HCT116 (cell line): ENCODE measurements at regions not wholly inside any gene's neighbourhood (a gene's known extent, or its start where the extent isn't known, plus 50 kb on each side); places are given as distances from the start of the nearest gene placed in this dataset.

Experiments used
- ATAC-seq: fragments of 200-7000 bp; cut with Tn5 transposase; 2 replicates; pipeline ENCODE4 v1.9.1; 2020; ENCODE audit warnings: mild to moderate bottlenecking, moderate library complexity
- BruUV-seq: library from RNA; stranded (reverse); fragments of 400-500 nt; replicated peaks from 2 replicates; lab custom pipeline; 2021; lab: Mats Ljungman, UMichigan
- CTCF ChIA-PET: fragments of 300-600 bp; sonication (Branson Sonifier 250); formaldehyde crosslinking; loops from one replicate; lab custom pipeline; 2021; ENCODE audit warnings: antibody characterized with exemption; lab: Charles Lee
- POLR2A ChIA-PET: fragments of 300-600, 350-600 bp; sonication (Branson Sonifier 250); formaldehyde crosslinking; loops from one replicate; lab custom pipeline; 2021; ENCODE audit warnings: antibody characterized with exemption; lab: Charles Lee
- RAD21 ChIA-PET, 2 experiments: fragments of 300-600 bp; sonication (Branson Sonifier 250); formaldehyde crosslinking; loops; one replicate each; lab custom pipeline; 2023; ENCODE audit warnings: low total read pairs in 2 of 2; ENCODE audit not compliant: uncharacterized antibody in 2 of 2, unreplicated experiment in 2 of 2, low non-redundant PET in 1 of 2; lab: Charles Lee
- DNase-seq: peaks from one replicate; pipeline ENCODE4 v3.0.0-alpha.2; 2010; ENCODE audit warnings: low read depth, low spot score
- H2AFZ ChIP-seq: fragments of 200-600 bp; shearing (Covaris generic), sonication (generic); 2 replicates; pipeline ENCODE4 v1.6.1; 2017; ENCODE audit warnings: low read depth, mixed run types, mixed read lengths, antibody characterized with exemption, low read length; ENCODE audit not compliant: poor library complexity, severe bottlenecking
- H3K27ac ChIP-seq: 2 replicates; pipeline ENCODE4 v1.5.1; 2012; ENCODE audit warnings: low read depth, low read length
- H3K27me3 ChIP-seq: fragments of 200-600 bp; sonication (generic); 2 replicates; pipeline ENCODE4 v1.6.1; 2016; ENCODE audit warnings: mixed run types, low read length, mixed read lengths; ENCODE audit not compliant: insufficient read depth
- H3K36me3 ChIP-seq, 2 experiments: fragments of 200-500 bp in 1 of 2; fragments of 200-600 bp in 1 of 2; sonication (Bioruptor generic) in 1 of 2; sonication (generic) in 1 of 2; 2 replicates each; pipeline versions ENCODE4 v1.5.1 to v1.6.1; 2014 to 2016; ENCODE audit warnings: low read length in 2 of 2, inconsistent platforms in 1 of 2, mixed read lengths in 1 of 2, mixed run types in 1 of 2; ENCODE audit not compliant: insufficient read depth in 2 of 2, control insufficient read depth in 1 of 2
- H3K4me1 ChIP-seq, 2 experiments: fragments of 200-600 bp in 1 of 2; sonication (generic) in 1 of 2; 2 replicates each; pipeline versions ENCODE4 v1.5.1 to v1.6.1; 2012 to 2017; ENCODE audit warnings: low read length in 2 of 2, inconsistent platforms in 1 of 2, mild to moderate bottlenecking in 1 of 2, mixed read lengths in 1 of 2, mixed run types in 1 of 2, moderate library complexity in 1 of 2; ENCODE audit not compliant: insufficient read depth in 2 of 2, control insufficient read depth in 1 of 2
- H3K4me2 ChIP-seq: fragments of 200-600 bp; sonication (generic); 2 replicates; pipeline ENCODE4 v1.6.1; 2017; ENCODE audit warnings: mixed run types, low read length, mixed read lengths
- H3K4me3 ChIP-seq, 2 experiments: fragments of 200-600 bp in 1 of 2; sonication (generic) in 1 of 2; replicated peaks in 1 of 2; 2 replicates each; pipeline ENCODE4 v1.5.1; 2011 to 2016; ENCODE audit warnings: low read length in 2 of 2, control low read depth in 1 of 2, low read depth in 1 of 2, mild to moderate bottlenecking in 1 of 2, mixed read lengths in 1 of 2, mixed run types in 1 of 2
- H3K79me2 ChIP-seq: fragments of 200-600 bp; sonication (generic); 2 replicates; pipeline ENCODE4 v1.6.1; 2017; ENCODE audit warnings: mild to moderate bottlenecking, mixed run types, low read length, moderate library complexity, mixed read lengths; ENCODE audit not compliant: insufficient read depth
- H3K9ac ChIP-seq: fragments of 200-600 bp; sonication (generic); 2 replicates; pipeline ENCODE4 v1.6.1; 2016; ENCODE audit warnings: low read length, mixed read lengths
- H3K9me2 ChIP-seq: fragments of 200-600 bp; sonication (generic), shearing (Covaris generic); 2 replicates; pipeline ENCODE4 v1.6.1; 2017; ENCODE audit warnings: mixed run types, mild to moderate bottlenecking, moderate library complexity; ENCODE audit not compliant: insufficient read depth
- H3K9me3 ChIP-seq, 2 experiments: fragments of 200-500 bp in 1 of 2; fragments of 200-600 bp in 1 of 2; sonication (Bioruptor generic) in 1 of 2; sonication (generic) in 1 of 2; 2 replicates each; pipeline ENCODE4 v1.6.1; 2014 to 2017; ENCODE audit warnings: low read length in 2 of 2, mixed read lengths in 2 of 2, inconsistent platforms in 1 of 2, low read depth in 1 of 2, mild to moderate bottlenecking in 1 of 2, mixed run types in 1 of 2, moderate library complexity in 1 of 2; ENCODE audit not compliant: control insufficient read depth in 1 of 2, insufficient read depth in 1 of 2
- H4K20me1 ChIP-seq: fragments of 200-600 bp; sonication (generic), shearing (Covaris generic); 2 replicates; pipeline ENCODE4 v1.6.1; 2017; ENCODE audit warnings: mixed run types, mild to moderate bottlenecking, moderate library complexity; ENCODE audit not compliant: insufficient read depth
- CTCF ChIP-seq, 3 experiments: fragments of 200-600 bp in 1 of 3; sonication (generic) in 1 of 3; IDR thresholded peaks in 2 of 3; conservative IDR thresholded peaks in 1 of 3; 2 replicates each; pipeline ENCODE4 v1.5.1; 2012 to 2017; ENCODE audit warnings: low read depth in 2 of 3, low read length in 2 of 3, antibody characterized with exemption in 1 of 3, borderline replicate concordance in 1 of 3, control low read depth in 1 of 3, mild to moderate bottlenecking in 1 of 3, mixed read lengths in 1 of 3, mixed run types in 1 of 3, moderate library complexity in 1 of 3; ENCODE audit not compliant: insufficient read depth in 1 of 3
- EZH2phosphoT487 ChIP-seq: fragments of 200-600 bp; IDR thresholded peaks from 2 replicates; pipeline ENCODE4 v1.6.1; 2018; ENCODE audit warnings: antibody characterized with exemption, borderline replicate concordance
- MAX ChIP-seq: IDR thresholded peaks from 2 replicates; pipeline ENCODE4 v1.6.1; 2012
- REST ChIP-seq: IDR thresholded peaks from 2 replicates; pipeline ENCODE4 v1.6.1; 2012; ENCODE audit warnings: low read depth
- SIN3A ChIP-seq: IDR thresholded peaks from 2 replicates; pipeline ENCODE4 v1.6.1; 2012; ENCODE audit warnings: low read depth
- SP1 ChIP-seq: IDR thresholded peaks from 2 replicates; pipeline ENCODE4 v1.6.1; 2012; ENCODE audit warnings: low read depth
- TCF7L2 ChIP-seq: IDR thresholded peaks from 2 replicates; pipeline ENCODE4 v1.7.0; 2011; ENCODE audit warnings: borderline replicate concordance, inconsistent platforms; ENCODE audit not compliant: insufficient read depth, insufficient read length; ENCODE audit errors: extremely low read depth
- ZNF274 ChIP-seq: fragments of 200-500 bp; sonication (Bioruptor generic); IDR thresholded peaks from 2 replicates; pipeline ENCODE4 v1.6.1; 2014; ENCODE audit warnings: mild to moderate bottlenecking, low read depth, low read length, inconsistent platforms
- intact Hi-C: fragments of 100-400 bp; cut with micrococcal nuclease; formaldehyde crosslinking; loops from 2 replicates; pipeline ENCODE4 v1.10.0; 2022

- H4K20me1 ChIP-seq = no peaks in the 10 kb centered on the region
- no peaks in the 10 kb centered on the region for H3K27me3 ChIP-seq
- H3K27ac ChIP-seq = no peak overlapping the region
- no peak for TF ChIP-seq SP1
- TF ChIP-seq CTCF (IDR thresholded peaks at IDR 0.05 in 2 of 3, conservative IDR thresholded peaks at IDR 0.05 in 1 of 3; ENCODE audit: borderline replicate concordance in 1 of 3, insufficient read depth in 1 of 3, low read depth in 2 of 3, low read length in 2 of 3) = no peak
- no peak for TF ChIP-seq SIN3A
- TF ChIP-seq, all 23 proteins: peak for 0
- H2AFZ ChIP-seq = no peak overlapping the region
- H3K9ac ChIP-seq = no peak overlapping the region
- no TSS peak for BruUV-seq
- intact Hi-C loops = no loop called here
- ChIA-PET POLR2A (no interaction called here), CTCF (no interaction called here), RAD21 (no interaction called here)
- peaks cover 10 to 38% of the 10 kb centered on the region in 2 experiments; a peak in 2 of 4 replicates for H3K9me3 ChIP-seq
- no peak overlapping the region for H3K4me3 ChIP-seq
- no peaks in the 10 kb centered on the region for H3K36me3 ChIP-seq
- ATAC-seq (no peak), DNase-seq (no peak)
- no peak overlapping the region for H3K4me2 ChIP-seq
- H3K4me1 ChIP-seq = no peaks in the 10 kb centered on the region
- no peaks in the 10 kb centered on the region for H3K9me2 ChIP-seq
- no peaks in the 10 kb centered on the region for H3K79me2 ChIP-seq
These were observed 484.7 kb downstream of the IRX1 start for GRCh38 chr5:4080370-4080769.

- H3K4me1 ChIP-seq = no peaks in the 10 kb centered on the region
- peaks cover 10 to 42% of the 10 kb centered on the region in 2 experiments; a peak in 3 of 4 replicates for H3K9me3 ChIP-seq
- H3K9me2 ChIP-seq = no peaks in the 10 kb centered on the region
- no peak overlapping the region for H2AFZ ChIP-seq
- ChIA-PET POLR2A (no interaction called here), CTCF (no interaction called here), RAD21 (no interaction called here)
- H3K4me3 ChIP-seq = no peak overlapping the region
- TF ChIP-seq EZH2phosphoT487 = no peak
- TF ChIP-seq REST = no peak
- no peak for TF ChIP-seq MAX
- no peak for TF ChIP-seq TCF7L2
- no peak for TF ChIP-seq ZNF274
- H3K4me2 ChIP-seq = no peak overlapping the region
- no peaks in the 10 kb centered on the region for H3K27me3 ChIP-seq
- H3K9ac ChIP-seq = no peak overlapping the region
- ATAC-seq (no peak), DNase-seq (no peak)
- H3K36me3 ChIP-seq = no peaks in the 10 kb centered on the region
- no peaks in the 10 kb centered on the region for H4K20me1 ChIP-seq
- BruUV-seq = no TSS peak
- intact Hi-C loops = no loop called here
- no peaks in the 10 kb centered on the region for H3K79me2 ChIP-seq
- no peak overlapping the region for H3K27ac ChIP-seq
These were observed 485.4 kb downstream of the IRX1 start for GRCh38 chr5:4081059-4081458.
